ENCODE measurements at regions not wholly inside any gene's neighbourhood (a gene's known extent, or its start where the extent isn't known, plus 50 kb on each side); places are given as distances from the start of the nearest gene placed in this dataset.

GRCh38 chr5:167814828-167815227, 476.6 kb upstream of the WWC1 start:
- TF ChIP-seq POLR2A (IDR thresholded peaks at IDR 0.05) (no peak), POLR2AphosphoS5 (IDR thresholded peaks at IDR 0.05) (no peak), CTCF (IDR thresholded peaks at IDR 0.05 in 8 of 11, conservative IDR thresholded peaks at IDR 0.05 in 3 of 11) (no peak)
- 54 to 75% (median 64%) methylated on average over 4 of the region's 4 CpGs for WGBS, 5 donors
- no peak overlapping the region for H3K4me3 ChIP-seq
- DNase-seq, result no peak
- H3K27ac ChIP-seq, result no peak overlapping the region
- intact Hi-C loops (cut with DNase I; ENCODE audit: low total_unique reads), result no loop called here
- H3K36me3 ChIP-seq, result no peaks in the 10 kb centered on the region
- H3K9me3 ChIP-seq, result no peaks in the 10 kb centered on the region
- no peaks in the 10 kb centered on the region for H3K27me3 ChIP-seq (replicated peaks in 1 of 7)
- H3K4me1 ChIP-seq, result no peaks in the 10 kb centered on the region

GRCh38 chr5:167816354-167816753, 475.1 kb upstream of the WWC1 start:
- TF ChIP-seq POLR2A (IDR thresholded peaks at IDR 0.05) (no peak), CTCF (IDR thresholded peaks at IDR 0.05 in 8 of 11, conservative IDR thresholded peaks at IDR 0.05 in 3 of 11) (no peak), POLR2AphosphoS5 (IDR thresholded peaks at IDR 0.05) (no peak)
- intact Hi-C loops (cut with DNase I; ENCODE audit: low total_unique reads), result no loop called here

DNA sequence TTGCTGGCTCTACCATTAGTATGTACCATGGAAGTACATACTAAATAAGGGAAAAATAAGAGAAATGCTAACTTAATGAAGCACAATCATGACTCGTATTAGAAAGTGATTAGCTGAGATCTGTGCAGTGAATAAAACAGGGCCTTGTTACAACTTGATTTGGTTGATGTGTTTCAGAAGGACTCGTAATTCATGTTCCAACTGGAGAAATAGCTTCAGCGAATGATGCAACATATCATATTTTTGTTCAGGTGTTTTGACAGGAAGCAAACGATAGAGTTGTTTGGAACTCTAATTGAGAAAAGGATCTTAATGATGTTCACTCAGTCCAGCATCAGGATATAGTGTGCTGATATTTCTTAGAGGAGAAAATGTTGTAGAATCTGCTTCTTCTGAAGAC, 474.6 kb upstream of the WWC1 start:
- Histone ChIP-seq H3K4me3 (no peak overlapping the region), H3K36me3 (no peaks in the 10 kb centered on the region), H3K9me3 (no peaks in the 10 kb centered on the region), H3K27me3 (replicated peaks in 1 of 7) (no peaks in the 10 kb centered on the region), H3K4me1 (no peaks in the 10 kb centered on the region), H3K27ac (no peak overlapping the region)
- no peak for DNase-seq
- WGBS, 5 donors, result 81 to 89% (median 83%) methylated on average over 4 of the region's 4 CpGs
- intact Hi-C loops (cut with DNase I; ENCODE audit: low total_unique reads), result no loop called here
- no peak for TF ChIP-seq POLR2A (IDR thresholded peaks at IDR 0.05)
- TF ChIP-seq CTCF (IDR thresholded peaks at IDR 0.05 in 8 of 11, conservative IDR thresholded peaks at IDR 0.05 in 3 of 11), result no peak
- TF ChIP-seq POLR2AphosphoS5 (IDR thresholded peaks at IDR 0.05), result no peak

More at GRCh38 chr5:167816354-167816753, 475.1 kb upstream of the WWC1 start:
- Histone ChIP-seq H3K27me3 (replicated peaks in 1 of 7) (no peaks in the 10 kb centered on the region), H3K36me3 (no peaks in the 10 kb centered on the region), H3K27ac (no peak overlapping the region), H3K4me3 (no peak overlapping the region), H3K4me1 (no peaks in the 10 kb centered on the region), H3K9me3 (no peaks in the 10 kb centered on the region)
- WGBS, 5 donors, result 16 to 23% (median 20%) methylated on average over 3 of the region's 3 CpGs
- no peak for DNase-seq

DNA sequence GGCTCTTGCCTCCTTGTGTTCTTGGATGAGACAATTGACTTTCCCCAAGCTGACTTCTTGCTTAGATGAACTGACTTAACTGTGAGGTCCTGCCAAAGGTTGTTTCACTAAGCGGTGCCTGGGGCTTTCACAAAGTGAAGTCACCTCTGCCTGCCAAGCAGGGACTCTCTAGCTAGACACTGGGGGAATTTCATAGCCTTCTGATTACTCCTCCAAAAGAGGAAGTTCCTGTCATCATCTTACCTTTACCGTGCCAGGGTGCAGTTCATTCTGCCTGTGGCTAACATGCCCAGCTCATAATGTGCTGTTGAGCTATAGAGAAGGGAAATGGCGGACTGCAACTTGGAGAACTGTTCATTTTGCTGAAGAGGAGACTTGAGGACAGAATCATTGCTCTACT, 472.0 kb upstream of the WWC1 start:
- WGBS, 5 donors, result 58 to 71% (median 59%) methylated on average over 3 of the region's 3 CpGs
- Histone ChIP-seq H3K4me3 (no peak overlapping the region), H3K9me3 (no peaks in the 10 kb centered on the region)

More for the DNA sequence above, 472.0 kb upstream of the WWC1 start:
- Histone ChIP-seq H3K27ac (no peak overlapping the region), H3K36me3 (no peaks in the 10 kb centered on the region), H3K27me3 (replicated peaks in 1 of 7) (no peaks in the 10 kb centered on the region), H3K4me1 (no peaks in the 10 kb centered on the region)
- intact Hi-C loops (cut with DNase I; ENCODE audit: low total_unique reads), result no loop called here
- DNase-seq, result no peak
- TF ChIP-seq POLR2AphosphoS5 (IDR thresholded peaks at IDR 0.05) (no peak), CTCF (IDR thresholded peaks at IDR 0.05 in 8 of 11, conservative IDR thresholded peaks at IDR 0.05 in 3 of 11) (no peak), POLR2A (IDR thresholded peaks at IDR 0.05) (no peak)
